Mononuclear cell (primary cell): ENCODE measurements at regions not wholly inside any gene's neighbourhood (a gene's known extent, or its start where the extent isn't known, plus 50 kb on each side); places are given as distances from the start of the nearest gene placed in this dataset.

Source experiments
- H3K27me3 ChIP-seq: 2 replicates; pipeline ENCODE4 v1.6.0; 2011; ENCODE audit warnings: low read length, control low read depth; ENCODE audit not compliant: insufficient read depth
- H3K4me1 ChIP-seq: 2 replicates; pipeline ENCODE4 v1.5.1; 2011; ENCODE audit warnings: mild to moderate bottlenecking, low read length, control low read depth; ENCODE audit not compliant: insufficient read depth
- H3K4me3 ChIP-seq: 2 replicates; pipeline ENCODE4 v1.5.1; 2011; ENCODE audit warnings: mild to moderate bottlenecking, low read length, moderate library complexity
- H3K9me3 ChIP-seq: 2 replicates; pipeline ENCODE4 v1.5.1; 2011; ENCODE audit warnings: low read depth, mild to moderate bottlenecking, control low read depth, low read length

GRCh38 chr3:194205675-194206133 lies 69.8 kb downstream of the HES1 start:
- Histone ChIP-seq H3K4me1 (peaks cover 25% of the 10 kb centered on the region), H3K27me3 (peaks cover 44% of the 10 kb centered on the region), H3K4me3 (no peak overlapping the region), H3K9me3 (no peaks in the 10 kb centered on the region)

DNA sequence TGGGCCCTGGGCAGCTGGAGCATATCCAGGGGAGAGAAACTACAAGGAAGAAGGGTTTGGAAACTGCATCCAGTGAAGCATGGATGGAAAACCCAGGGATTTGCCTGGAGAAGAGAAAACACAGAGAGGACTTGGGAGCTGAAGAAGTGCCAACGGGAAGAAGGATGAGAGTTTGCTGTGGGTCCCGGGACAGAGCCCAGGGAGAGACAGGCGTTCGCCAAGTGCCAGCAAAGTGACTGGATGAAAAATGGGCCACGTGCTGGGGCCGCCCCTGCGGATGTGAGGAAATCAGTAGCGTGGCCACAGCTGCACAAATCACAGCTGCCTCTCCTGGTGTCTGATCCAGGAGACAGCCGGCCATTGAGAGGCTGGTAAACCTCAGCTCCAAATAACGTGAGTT lies 70.4 kb downstream of the HES1 start:
- Histone ChIP-seq H3K4me1 (peaks cover 25% of the 10 kb centered on the region), H3K9me3 (no peaks in the 10 kb centered on the region), H3K4me3 (no peak overlapping the region), H3K27me3 (peaks cover 44% of the 10 kb centered on the region)

- peaks cover 33% of the 10 kb centered on the region for H3K27me3 ChIP-seq
- H3K9me3 ChIP-seq, result no peaks in the 10 kb centered on the region
- peaks cover 19% of the 10 kb centered on the region for H3K4me1 ChIP-seq
- no peak overlapping the region for H3K4me3 ChIP-seq
These were observed 72.8 kb downstream of the HES1 start for GRCh38 chr3:194208709-194209108.

DNA sequence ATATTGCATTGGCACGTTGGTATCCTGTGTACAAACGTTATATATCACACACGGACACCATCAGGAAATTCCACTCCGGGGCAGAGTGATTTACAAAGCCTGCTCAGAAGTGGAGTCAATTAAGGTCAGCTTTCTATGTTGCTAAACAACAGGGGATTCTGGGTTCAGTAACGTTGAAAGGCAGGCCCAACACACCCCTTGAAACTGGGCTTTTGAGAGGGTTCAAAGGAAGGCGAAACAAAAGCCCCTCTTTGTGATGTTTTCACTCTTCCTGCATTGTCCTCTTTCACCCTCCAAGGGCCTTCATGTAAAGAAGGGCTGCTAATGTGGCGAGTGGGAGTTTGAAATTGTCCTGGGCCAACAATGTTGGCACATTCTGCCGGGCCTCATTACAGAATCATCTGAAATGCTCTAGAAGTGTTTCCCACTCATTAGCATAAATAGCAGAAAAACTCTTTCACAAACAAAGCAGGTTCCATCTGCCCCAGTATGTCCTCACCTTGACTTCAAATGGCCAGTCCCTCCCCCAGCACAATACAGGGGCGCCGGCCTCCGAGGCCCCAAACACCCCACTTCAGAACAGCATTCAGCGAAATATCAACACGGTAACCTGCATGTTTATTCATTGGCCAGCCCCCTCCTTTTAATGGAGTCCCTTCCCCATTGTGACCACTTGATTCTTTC lies 76.4 kb downstream of the HES1 start:
- Histone ChIP-seq H3K4me3 (no peak overlapping the region), H3K9me3 (no peaks in the 10 kb centered on the region)

GRCh38 chr3:194212845-194213331 lies 76.9 kb downstream of the HES1 start:
- H3K4me1 ChIP-seq, result no peaks in the 10 kb centered on the region
- H3K4me3 ChIP-seq, result no peak overlapping the region
- H3K9me3 ChIP-seq, result no peaks in the 10 kb centered on the region
- no peaks in the 10 kb centered on the region for H3K27me3 ChIP-seq

More for the DNA sequence above, 76.4 kb downstream of the HES1 start:
- Histone ChIP-seq H3K27me3 (no peaks in the 10 kb centered on the region), H3K4me1 (no peaks in the 10 kb centered on the region)

- Histone ChIP-seq H3K27me3 (no peaks in the 10 kb centered on the region), H3K9me3 (no peaks in the 10 kb centered on the region), H3K4me3 (no peak overlapping the region), H3K4me1 (no peaks in the 10 kb centered on the region)
These were observed 79.4 kb downstream of the HES1 start for GRCh38 chr3:194215392-194215791.

DNA sequence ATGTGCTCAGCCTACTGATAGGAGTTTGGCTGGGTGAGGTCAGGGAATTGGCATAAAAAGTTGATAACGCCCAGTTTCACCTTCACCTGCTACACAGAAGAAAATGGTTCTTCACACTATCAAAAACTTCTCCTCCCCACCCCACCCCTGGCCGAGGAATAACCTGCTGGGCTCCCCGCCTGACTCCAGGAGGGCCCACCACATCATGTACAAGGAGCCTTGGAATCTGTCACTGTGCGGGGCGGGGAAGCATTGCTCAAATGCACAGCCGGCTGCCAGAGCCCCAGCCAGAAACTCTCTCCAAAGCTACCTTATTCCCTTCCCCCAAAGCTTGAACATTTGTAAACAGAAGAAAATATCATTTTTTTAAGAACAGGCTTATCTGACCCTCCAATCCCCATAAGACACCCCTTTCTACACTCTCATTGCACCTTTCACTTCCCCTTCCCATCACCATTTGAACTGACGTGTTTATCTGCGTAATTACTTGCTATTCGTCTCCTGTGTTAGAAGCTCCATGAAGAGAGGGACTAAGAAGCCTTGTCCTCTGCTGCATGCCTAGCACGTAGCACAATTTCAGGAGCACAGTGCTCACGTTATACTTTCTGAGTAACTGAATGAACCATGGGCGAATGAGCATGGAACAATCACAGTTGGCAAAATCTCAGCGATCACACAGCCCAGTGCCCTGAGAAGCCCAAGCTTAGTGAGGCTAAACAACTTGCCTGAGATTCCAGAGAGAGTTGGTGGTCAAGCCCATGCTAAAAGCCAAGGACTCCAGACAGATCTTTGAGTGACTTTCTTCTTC lies 82.9 kb downstream of the HES1 start:
- Histone ChIP-seq H3K4me3 (no peak overlapping the region), H3K27me3 (no peaks in the 10 kb centered on the region)

DNA sequence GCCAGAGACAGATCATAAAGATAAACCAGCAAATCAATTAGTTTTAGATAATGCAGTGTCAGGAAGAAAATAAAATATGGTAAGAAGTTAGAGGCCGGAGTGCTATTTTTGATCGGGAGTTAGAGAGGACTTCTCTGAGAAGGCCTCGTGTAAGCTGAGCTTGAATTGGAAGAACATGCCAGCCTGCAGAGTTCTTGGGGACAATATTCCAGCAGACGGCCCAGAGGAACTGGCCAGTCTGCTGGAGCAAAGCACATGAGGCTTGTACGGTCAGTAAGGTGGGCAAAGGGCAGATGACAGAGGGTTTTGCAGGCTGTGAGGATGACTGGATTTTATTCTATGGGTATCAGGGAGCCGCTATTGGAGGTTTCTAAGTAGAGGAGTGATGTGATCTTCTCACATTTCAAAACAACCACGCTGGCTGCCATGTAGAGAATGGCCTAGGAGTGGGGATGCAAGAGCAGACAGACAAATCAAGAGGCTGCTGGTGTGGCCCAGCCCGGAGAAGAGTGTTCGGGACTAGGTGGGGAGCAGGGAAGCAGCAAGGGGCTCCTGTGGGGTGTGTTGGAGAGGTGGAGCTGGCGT lies 84.0 kb downstream of the HES1 start:
- H3K9me3 ChIP-seq, result no peaks in the 10 kb centered on the region
- H3K27me3 ChIP-seq, result no peaks in the 10 kb centered on the region

More for the DNA sequence above, 82.9 kb downstream of the HES1 start:
- no peaks in the 10 kb centered on the region for H3K4me1 ChIP-seq
- H3K9me3 ChIP-seq, result no peaks in the 10 kb centered on the region

DNA sequence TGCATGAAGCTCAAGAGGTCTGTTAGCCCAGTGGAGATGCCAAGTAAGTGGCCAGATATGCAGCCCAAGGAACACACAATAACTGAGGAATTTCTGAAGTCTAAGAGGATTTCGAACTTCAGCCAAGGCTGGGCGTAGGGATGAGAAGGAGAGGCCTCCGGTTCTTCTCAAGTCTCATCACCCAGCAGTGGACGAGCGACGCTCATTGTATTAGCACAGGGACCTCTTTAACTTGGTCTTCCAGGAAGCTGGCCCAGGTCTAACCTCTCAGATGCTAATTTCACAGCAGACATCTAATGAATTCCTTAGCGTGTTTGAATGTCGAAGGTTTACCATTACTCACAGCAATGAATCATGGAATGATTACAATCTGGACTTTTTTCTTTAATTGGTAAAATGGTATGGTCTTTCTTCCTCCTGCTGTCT lies 85.0 kb downstream of the HES1 start:
- Histone ChIP-seq H3K9me3 (no peaks in the 10 kb centered on the region), H3K27me3 (no peaks in the 10 kb centered on the region), H3K4me1 (no peaks in the 10 kb centered on the region), H3K4me3 (no peak overlapping the region)

More for the DNA sequence above, 84.0 kb downstream of the HES1 start:
- Histone ChIP-seq H3K4me3 (no peak overlapping the region), H3K4me1 (no peaks in the 10 kb centered on the region)

DNA sequence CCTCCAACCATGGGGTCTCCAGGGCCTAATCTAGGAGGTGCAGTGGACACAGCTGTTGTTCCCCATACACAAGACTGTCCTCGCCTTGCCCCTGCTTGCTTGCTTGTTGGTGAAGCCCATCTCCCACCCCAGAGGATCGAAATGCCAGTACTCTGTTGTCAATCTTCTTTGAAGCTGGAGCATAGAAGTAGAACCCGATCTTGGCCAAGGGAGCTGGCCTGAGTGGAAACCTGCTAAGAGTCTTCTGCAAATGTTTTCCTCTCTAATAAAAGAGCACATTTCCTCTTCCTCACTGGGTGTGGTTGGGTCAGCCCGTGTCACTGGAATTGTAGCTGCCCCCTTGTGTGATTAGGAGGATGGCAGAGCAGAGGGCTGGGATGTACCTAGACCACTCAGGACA lies 85.4 kb downstream of the HES1 start:
- no peaks in the 10 kb centered on the region for H3K27me3 ChIP-seq
- no peaks in the 10 kb centered on the region for H3K9me3 ChIP-seq
- H3K4me3 ChIP-seq, result no peak overlapping the region
- H3K4me1 ChIP-seq, result no peaks in the 10 kb centered on the region

DNA sequence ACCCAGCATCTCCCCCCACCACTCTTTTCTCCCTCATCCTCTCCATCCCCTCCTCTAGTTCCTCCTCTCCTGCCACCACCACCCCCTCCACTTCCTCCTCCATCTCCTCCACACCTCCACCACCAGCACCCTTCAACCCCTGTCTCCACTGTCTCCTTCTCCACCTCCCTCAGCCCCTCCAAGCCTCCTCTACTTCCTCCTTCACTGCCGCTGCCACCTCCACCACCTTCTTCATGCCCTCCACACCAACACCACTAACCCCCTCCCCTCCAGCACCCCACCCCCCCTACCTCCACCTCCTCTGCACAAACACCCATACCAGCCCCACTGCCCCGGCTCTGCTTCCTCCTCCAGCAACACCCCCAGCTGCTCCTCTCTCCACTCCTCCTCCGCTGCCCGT lies 88.0 kb downstream of the HES1 start:
- Histone ChIP-seq H3K27me3 (no peaks in the 10 kb centered on the region), H3K9me3 (no peaks in the 10 kb centered on the region), H3K4me1 (no peaks in the 10 kb centered on the region), H3K4me3 (no peak overlapping the region)

- Histone ChIP-seq H3K27me3 (no peaks in the 10 kb centered on the region), H3K4me1 (no peaks in the 10 kb centered on the region), H3K9me3 (no peaks in the 10 kb centered on the region), H3K4me3 (no peak overlapping the region)
These were observed 88.8 kb downstream of the HES1 start for GRCh38 chr3:194224471-194225417.

GRCh38 chr3:194225418-194225812 lies 89.5 kb downstream of the HES1 start:
- Histone ChIP-seq H3K27me3 (no peaks in the 10 kb centered on the region), H3K9me3 (no peaks in the 10 kb centered on the region), H3K4me1 (no peaks in the 10 kb centered on the region), H3K4me3 (no peak overlapping the region)

GRCh38 chr3:194225988-194226663 lies 90.2 kb downstream of the HES1 start:
- Histone ChIP-seq H3K27me3 (no peaks in the 10 kb centered on the region), H3K4me3 (no peak overlapping the region), H3K9me3 (no peaks in the 10 kb centered on the region), H3K4me1 (no peaks in the 10 kb centered on the region)
